Activated effector memory CD4-positive, alpha-beta T cell treated with Interleukin-2 at 50 U/mL for 16 hours (primary cell): ENCODE measurements at regions not wholly inside any gene's neighbourhood (a gene's known extent, or its start where the extent isn't known, plus 50 kb on each side); places are given as distances from the start of the nearest gene placed in this dataset.

ENCODE experiments used
- DNase-seq: peaks from one replicate; pipeline ENCODE4 v3.0.0-alpha.2; 2020

DNA sequence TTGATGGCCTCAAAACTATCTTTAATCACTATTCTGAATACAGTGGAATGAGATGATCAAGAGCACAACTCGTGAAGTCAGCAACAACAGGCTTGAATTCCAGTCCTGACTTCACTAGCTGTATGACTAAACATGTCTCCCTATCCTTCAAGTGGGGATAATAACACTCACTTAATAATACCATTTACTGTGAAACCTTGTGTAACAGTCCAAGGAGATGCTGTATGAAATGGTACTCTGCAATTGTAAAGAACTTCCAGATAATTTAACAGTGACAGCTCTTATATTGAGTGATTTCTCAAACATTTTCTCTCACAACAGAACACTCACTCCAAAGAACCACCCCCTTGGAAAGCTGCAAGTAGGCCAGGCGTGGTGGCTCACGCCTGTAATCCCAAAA is 823.1 kb downstream of the DIAPH3 start:
- DNase-seq: no peak

DNA sequence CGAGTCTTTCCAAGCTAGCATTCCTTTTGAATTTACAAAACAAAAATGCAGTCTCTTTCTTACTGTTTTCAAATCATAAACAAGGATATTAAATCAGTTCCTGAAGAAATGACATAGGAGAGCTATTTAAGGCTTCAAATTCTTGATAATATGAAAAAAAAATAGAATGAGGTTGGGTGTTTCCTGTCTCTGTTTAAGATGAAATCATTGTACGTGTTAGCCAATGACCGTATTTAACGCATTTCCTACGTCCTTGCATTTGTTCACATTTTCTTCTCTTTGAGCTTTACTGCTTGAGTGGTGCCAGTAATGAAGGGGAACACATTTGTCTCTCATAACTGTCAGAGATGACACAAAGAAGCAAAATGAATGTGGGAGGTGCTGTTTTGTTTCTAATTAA is 821.3 kb downstream of the DIAPH3 start:
- no peak for DNase-seq

DNA sequence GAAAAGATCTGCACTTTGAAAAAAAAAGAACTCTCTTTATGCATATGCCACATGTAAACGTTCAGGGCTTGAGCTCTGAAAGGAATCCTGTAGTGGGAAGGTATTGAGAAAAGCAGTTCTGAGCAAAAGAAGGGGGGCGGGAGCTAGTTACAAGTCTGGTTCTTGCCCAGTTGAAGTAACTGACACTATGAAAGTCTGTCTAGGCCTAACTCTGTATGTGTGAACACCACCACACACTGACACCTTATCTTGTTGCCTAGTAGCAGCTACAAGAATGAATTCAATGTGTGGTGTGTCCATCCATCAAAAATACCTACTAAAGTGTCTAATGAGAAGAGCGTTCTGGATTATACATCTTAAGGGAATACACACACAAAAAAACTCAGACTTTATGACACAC is 820.6 kb downstream of the DIAPH3 start:
- no peak for DNase-seq

DNA sequence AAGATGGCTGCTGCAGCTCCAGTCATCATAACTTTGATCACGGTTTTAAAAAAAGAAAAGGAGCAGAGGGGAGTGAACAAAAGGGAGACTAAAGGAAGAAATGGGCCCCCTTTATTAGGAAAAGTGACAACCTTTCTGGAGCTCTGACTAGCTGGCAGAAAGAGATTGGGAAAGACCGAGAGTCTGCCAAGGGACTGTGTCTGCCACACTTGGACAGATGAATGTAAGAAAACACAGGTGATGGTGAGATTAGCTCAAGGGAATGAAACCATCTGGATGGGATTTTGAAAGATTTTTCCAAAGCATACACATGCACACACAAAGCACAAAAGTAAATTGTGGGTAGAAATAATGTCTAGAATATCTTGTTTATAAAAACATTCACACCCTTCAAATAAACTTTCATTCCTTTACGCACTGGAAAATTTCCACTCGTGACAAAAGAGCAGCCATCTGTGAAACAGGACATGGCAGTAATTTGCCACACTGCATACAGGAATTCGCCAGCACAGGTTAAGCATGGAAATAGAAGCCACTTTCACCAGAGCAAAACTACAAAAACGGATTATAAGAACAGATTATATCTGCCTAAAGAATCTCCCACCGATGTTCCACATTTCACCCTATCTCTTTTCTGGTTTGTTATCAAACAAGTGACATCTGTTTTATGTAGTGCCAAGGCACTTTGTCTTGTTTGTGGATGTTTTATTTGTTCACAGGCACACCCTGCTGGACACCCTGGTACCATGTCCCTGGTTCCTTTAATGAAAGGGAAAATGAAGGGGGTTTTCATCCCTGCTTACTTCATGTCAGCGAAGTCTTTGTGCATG is 819.5 kb downstream of the DIAPH3 start:
- DNase-seq: no peak

DNA sequence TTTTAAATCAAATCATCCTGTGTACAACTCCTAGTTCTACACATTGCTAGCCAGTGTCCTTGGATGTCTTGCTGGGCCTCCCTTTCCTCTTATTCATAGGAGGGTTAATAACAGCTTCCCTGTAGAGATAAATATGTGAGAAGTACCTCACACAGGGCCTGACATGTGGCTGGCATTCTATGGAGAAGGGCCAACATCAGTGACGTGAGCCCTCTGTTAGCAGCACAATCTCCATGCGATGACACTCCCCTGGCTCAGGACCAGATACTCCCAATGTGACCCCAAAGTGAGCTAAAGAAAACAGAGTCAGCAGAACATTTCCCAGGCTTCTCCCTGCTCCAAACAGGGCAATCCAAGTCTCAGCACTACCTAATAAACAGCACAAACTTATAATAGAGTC is 818.4 kb downstream of the DIAPH3 start:
- no peak for DNase-seq

DNA sequence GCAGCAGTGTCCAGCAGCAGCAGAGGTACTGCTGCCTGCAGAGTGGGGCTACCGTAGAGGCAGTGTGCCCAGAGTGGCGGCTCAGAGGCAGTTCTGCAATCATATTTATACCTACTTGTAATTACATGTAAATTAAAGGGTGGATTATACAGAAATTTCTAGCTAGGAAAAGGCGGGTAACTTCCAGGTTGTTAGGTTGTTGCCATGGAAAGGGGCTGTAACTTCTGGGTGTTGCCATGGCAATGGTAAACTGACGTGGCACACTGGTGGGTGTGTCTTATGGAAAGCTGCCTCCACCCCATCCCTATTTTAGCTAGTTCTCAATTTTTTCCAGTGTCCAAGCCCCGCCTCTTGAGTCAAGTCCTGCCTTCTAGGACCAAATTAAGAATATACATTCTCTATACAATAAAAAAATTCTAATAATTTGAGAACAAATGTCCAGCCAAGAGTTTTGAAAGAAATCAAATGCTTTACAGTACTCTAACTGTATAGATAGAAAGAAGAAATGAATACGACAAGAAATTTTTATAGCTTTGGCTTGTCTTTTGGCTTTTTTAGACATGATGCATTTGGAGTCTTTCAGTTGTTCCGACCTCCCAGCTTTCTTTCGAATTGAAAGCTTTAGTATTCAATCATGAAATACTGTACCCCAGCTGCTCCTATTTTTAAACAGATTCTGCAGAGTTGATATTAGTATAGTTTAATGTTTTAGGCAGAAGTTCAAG is 816.6 kb downstream of the DIAPH3 start:
- no peak for DNase-seq

DNA sequence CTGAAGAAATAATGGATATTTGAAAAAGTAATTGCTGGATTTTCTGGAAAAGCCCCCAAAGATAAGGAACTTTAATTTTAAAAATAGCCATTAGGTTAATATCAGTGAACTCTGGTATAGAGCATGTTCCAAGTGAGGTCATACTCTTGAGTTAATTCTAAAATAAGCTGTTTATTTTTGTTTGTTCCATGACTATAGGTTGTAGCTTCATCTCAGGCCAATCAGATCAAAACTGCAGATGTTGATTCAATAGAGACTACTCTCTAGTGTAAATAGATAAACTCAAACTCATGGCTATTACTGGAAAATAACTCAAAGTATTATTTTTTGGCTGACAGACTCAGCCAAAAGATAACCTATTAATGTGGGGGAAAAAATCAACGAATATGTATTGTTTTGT is 815.1 kb downstream of the DIAPH3 start:
- no peak for DNase-seq

DNA sequence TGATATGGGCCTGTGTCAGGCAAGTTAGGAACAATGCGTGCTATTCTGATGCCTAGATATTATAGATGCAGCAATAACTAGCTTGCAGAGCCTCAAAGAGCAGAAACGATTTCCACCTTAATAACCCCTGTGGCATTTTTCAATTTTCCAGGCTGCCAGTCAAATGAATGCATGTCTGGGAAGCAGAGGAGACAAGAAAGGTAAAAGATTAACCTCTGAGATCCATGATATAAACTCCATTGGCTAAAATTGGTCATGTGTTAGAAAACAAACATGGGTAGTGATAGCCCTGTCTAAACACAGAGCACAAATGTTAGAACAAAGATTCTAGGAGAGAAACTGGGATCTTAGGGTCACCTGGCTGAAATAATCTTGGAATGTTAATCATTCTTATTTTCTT is 811.1 kb downstream of the DIAPH3 start:
- no peak for DNase-seq

DNA sequence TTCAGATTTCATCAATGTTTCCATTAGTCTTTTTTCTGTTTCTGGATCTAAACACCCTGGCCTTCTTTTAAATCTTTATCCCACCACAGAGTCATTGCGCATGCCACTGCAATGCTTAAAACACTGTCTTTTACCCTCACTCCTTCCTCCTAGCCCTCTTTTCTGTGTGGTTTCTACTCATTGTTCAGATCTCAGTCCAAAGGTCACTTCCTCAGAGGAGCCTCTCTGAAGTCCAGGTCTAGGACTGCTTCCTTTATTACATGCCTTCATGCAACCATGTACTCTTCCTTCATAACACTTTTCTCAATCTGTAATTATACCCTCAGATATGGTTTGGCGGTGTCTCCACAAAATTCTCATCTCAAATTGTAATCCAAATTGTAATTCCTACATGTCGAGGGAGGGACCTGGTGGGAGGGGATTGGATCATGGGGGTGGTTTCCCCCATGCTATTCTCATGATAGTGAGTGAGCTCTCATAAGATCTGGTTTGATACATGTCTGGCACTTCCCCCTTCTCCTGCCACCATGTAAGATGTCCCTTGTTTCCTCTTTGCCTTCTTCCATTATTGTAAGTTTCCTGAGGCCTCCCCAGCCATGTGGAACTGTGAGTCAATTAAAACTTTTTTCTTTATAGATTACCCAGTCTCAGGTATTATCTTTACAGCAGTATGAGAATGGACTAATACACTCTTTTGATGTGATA is 808.9 kb downstream of the DIAPH3 start:
- no peak for DNase-seq

DNA sequence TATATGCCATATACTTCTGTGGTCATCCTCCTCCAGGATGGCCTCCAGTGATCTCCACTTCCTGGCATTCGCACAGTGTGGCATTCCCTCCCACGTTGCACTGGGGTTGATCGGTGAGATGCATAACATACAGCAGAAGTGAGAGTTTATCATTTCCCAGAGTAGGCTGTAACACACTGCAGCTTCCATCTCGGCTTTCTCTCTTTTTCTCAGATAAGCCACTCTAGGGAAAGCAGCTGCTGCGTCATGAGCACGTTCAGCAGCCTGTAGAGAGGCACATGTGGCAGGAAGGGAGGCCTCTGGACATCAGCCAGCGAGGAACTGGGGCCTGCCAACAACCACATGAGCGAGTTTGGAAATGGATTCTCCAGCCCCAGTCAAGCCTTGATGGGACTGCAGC is 807.1 kb downstream of the DIAPH3 start:
- DNase-seq: no peak

DNA sequence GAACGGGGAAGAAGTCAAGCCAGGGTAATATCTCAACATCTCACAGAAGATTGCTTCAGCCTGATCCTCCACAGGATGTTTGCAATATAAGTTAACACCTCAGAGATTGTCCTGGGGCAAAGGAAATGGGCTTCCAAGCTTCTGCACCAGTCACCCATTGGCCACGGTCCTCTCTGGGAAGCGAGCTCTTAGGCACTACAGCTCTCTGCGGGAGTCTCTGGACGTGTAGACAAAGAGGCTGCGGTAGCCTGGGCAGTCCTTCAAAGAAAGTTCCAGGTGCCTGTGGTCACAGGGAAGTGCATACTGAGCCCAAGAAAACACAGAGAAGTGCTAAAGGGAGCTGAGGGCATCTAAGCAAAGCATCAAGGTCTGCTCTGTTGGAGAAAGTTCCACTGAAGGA is 805.7 kb downstream of the DIAPH3 start:
- DNase-seq: no peak

DNA sequence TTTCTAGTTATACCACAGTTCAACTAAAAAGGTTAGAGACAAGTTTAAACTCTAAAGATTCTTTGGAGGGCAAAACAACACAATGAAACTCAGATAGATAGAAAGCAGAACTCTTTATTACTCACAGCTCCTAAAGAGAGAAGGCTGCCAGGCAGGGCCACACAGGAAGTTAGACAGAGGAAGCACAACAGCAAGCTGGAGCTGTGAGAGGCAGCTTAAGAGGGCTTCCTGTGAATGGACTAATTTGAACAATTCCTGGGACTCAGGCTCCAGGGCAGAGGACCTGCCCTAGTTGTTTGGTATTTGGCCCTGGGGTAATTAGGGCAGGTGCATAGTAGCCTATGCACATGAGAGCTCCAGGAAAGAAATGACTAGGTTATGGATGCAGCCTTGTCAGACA is 803.6 kb downstream of the DIAPH3 start:
- DNase-seq: no peak

DNA sequence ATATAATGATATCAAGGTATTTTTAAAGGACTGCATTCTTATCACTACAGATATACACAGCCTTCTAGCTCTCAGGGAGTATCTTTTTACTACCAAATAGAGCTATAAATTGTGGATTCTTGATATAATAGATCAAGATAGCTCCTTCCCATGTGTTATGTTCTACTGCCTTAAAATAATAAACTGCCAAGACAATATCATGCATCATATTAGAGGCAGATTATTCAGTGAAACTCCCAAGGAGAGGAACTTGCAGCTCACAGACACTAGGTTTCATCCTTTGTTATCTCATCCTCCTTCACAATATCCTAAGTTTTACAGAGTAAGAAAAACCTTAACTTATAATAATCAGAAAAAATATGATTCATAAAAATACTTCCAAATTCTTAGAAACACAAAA is 802.8 kb downstream of the DIAPH3 start:
- no peak for DNase-seq

DNA sequence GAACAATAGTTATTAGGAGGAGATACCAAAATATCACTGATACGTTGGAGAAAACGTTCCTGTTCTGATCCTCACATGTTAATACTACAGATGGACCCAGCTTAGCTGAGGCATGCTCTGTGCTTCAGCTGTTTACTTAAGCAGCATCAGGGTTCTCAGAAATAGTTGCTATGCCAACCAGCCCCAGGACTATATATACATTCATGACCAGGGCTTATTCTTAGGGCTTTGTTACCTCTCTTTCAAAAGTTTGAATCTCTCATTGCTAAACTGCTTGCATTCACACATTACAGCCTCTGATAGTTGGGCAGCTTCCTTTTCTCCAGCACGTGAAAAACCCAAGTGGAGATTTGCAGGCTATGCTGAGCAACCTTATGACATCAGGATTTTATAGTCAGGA is 800.4 kb downstream of the DIAPH3 start:
- DNase-seq: no peak

DNA sequence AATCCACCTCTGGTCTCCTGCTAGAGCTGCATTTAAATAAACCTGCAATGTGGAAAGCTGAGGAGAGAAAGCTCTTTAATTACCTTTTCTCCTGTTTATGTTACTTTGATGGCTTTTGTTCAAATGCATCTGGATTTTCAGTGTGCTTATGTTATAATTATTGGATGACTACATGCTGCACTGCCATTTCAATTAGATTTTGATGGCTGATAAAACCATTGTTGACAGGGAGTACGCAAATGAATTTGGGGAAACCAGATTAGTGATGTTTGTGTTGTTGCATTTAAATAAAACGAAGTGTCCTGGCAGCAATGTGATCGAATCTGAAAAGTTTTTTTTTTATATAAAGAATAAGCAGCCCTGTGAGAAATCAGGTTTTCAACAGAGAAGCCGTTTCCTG is 799.8 kb downstream of the DIAPH3 start:
- no peak for DNase-seq

DNA sequence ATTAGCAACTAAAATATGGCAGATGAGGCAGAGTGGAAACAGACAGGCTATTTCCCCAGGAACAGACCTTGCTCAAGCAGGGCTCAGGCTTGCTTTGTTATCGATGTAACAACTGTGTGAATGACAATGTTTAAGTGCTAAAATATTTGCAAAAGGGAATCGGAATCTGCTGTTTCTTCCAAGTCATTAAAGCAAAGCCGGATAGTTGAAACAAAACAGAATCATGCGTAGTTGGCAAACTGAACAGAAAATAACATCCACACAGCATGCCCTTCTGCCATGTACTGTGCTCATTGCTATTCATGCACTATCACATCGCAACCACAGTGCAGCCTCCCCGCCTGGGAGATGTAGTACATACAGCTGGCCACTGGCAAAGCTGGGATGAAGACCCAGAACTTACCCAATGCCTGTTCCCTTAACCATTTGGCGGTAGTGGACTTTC is 799.1 kb downstream of the DIAPH3 start:
- no peak for DNase-seq

DNA sequence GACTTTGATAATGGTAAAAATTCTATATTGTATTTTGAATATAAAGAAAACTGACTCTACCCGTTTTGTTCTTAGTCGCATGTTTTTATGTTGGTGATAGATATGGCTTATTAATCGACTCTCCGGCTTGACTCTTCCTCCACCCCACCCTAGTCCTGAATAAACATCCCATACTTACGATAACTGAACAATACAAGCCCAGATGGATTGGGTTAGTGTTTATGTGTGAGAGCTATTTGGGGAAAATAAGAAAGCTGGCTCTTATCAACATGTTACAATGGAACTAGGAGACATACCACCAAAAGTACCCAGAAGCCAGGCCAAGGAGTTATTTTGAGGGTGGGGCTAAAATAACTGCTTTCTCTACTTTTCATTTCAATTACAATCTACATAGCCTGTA is 796.3 kb downstream of the DIAPH3 start:
- no peak for DNase-seq

DNA sequence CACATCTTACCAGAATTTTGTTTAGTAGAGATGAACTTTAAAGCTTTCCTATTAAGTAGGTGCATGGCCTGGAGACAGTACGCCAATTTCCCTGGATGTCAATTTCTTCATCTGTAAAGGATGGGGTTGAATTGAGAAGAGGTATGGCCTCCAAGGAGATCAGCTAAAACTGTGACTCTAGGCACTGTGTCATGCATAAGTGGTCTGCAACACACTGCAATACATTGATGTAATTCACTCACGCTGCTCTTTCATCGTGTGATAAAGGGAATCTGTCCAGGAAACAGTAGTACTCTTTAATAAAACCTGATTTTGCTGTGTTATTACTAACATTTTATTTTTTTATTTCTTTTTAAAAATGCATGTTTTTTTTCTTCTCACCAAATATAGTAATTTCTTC is 795.8 kb downstream of the DIAPH3 start:
- DNase-seq: no peak

DNA sequence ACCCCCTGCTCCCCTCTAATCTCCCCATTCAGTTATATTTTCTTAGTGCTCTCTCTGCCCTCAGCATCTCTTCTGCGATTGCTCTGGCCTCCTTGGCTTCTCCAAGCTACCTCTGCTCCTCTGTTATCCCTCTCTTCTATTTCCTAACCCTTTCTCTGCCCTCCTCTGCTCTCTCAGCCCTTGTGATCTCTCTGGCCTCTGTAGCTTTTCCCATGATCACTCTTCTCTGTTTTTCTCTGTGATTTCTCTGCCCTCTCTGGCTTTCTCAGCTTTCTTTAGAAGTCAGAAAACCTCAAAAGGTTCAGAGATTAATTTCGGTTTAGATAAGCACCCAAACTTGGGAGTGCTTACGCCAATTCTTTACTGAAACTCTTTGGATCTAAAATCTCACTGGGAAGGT is 795.0 kb downstream of the DIAPH3 start:
- DNase-seq: no peak

DNA sequence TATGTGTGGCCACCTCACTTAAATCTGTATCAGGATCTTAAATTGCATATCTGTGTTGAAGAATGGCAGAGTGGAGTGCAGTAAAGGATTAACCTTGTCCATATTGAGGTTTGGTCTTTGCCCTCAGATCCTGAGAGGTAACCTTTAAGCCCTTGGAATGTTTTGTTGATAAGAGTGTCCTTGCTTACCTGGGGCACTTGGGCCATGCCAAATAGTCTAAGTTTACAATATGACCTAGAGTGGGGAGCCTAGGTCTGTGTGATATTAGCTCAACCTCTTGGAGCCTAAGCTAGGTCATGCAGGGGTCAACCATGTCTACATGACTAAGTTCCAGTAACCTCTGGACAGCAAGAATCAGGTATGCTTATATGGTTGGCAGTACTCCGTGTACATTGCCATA is 792.5 kb downstream of the DIAPH3 start:
- no peak for DNase-seq

DNA sequence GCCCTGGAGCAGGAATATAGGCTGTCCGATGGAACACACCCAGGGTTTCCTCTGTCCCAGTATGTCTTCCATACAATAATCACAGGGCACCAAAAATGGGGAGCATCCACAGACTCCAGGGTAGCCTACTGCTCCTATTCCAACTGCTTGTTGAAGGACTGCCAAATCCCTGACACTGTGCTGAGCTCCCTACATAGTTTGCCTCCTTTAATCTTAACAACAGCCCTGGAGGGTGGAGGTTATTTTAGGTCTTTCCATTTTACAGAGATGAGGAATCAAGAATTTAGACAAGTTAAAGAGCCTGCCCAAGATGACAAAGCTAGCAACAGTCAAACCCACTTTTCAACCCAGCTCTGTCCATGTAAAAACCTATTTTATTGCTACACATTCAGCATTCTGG is 790.4 kb downstream of the DIAPH3 start:
- no peak for DNase-seq

DNA sequence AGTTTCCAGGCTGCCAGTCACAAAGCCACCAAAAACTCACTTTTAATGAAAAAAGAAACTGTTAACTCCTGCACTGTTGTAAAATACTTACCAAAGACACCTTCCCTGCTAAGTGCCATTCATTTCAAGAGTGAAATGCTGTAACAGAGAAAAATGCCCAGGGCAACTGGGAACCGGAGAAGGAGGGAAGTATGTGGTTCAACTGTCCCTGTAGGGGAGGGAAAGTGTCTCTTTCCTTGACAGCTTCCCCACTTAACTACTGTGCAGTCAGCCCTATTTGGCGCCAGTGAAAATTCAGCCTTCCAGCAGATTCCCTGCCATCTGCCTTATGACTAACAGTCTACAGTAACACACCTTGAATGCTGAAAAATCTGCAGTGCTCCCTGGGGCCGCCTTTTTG is 789.0 kb downstream of the DIAPH3 start:
- DNase-seq: no peak

DNA sequence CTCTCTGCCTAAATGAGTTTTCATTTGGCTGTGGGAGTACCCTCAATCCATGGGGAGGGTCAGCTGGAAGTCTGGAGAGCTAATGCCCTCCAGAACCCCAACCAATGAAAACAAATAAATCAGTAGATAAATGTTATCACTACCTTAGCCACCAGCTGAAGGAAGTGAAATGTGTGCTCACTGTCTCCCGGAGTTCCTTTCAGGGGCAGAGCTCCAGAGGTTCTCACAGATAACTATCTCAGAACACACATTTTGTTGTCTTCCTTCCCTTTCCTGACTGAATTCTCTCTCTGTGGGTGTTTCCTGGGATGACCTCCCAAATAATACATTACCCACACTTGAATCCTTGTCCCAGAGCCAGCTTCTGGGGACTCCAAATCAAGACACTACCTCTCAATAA is 779.6 kb downstream of the DIAPH3 start:
- DNase-seq: no peak

DNA sequence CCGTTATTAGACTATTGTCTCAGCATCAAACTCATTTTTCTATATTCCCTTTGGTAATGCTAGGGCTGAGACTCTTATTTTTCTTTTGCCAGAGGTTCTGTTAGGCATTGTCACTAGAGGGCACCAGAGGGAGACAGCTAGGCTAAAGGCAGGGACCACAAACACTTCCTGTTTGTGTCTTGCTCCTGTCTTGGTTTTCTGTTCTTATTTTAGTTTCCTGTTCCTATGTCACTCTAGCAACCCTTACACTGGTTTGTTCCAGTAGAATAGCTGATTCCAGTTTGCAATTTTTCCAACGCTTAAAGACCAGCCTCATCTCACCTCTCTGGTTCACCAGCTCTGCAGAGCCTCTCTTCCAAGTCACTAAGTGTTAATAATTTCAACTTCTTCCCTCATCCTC is 772.0 kb downstream of the DIAPH3 start:
- DNase-seq: peak; percentile 9
